HEK293T (cell line): ENCODE measurements at regions not wholly inside any gene's neighbourhood (a gene's known extent, or its start where the extent isn't known, plus 50 kb on each side); places are given as distances from the start of the nearest gene placed in this dataset.

Source experiments
- CTCF ChIA-PET: fragments of 350-600 bp; formaldehyde crosslinking; extraction: SDS; loops from one replicate; lab custom pipeline; 2021; ENCODE audit warnings: antibody characterized with exemption, inconsistent platforms; lab: Yijun Ruan, JAX
- POLR2A ChIA-PET: fragments of 350-600 bp; formaldehyde crosslinking; extraction: SDS; loops from one replicate; lab custom pipeline; 2020; ENCODE audit warnings: antibody characterized with exemption, inconsistent platforms; lab: Yijun Ruan, JAX
- DNase-seq: peaks from one replicate; pipeline ENCODE4 v3.0.0; 2012; ENCODE audit warnings: mixed read lengths; ENCODE audit errors: extremely low spot score
- ARNT ChIP-seq: fragments of 450-650 bp; IDR thresholded peaks from 2 replicates; pipeline ENCODE4 v1.6.1; 2017; ENCODE audit warnings: mild to moderate bottlenecking
- BHLHE40 ChIP-seq: fragments of 450-650 bp; IDR thresholded peaks from 2 replicates; pipeline ENCODE4 v1.6.1; 2016; ENCODE audit warnings: mild to moderate bottlenecking, moderate library complexity, borderline replicate concordance
- CTBP1 ChIP-seq: fragments of 450-650 bp; IDR thresholded peaks from 2 replicates; pipeline ENCODE4 v1.6.1; 2016; ENCODE audit warnings: borderline replicate concordance
- ELF4 ChIP-seq: fragments of 450-650 bp; IDR thresholded peaks from 2 replicates; pipeline ENCODE4 v1.6.1; 2017; ENCODE audit warnings: antibody characterized with exemption
- FOXA1 ChIP-seq: fragments of 450-650 bp; IDR thresholded peaks from 2 replicates; pipeline ENCODE4 v1.6.1; 2016; ENCODE audit warnings: mild to moderate bottlenecking
- FOXK2 ChIP-seq: fragments of 450-650 bp; IDR thresholded peaks from 2 replicates; pipeline ENCODE4 v1.6.1; 2016; ENCODE audit warnings: mild to moderate bottlenecking
- FOXM1 ChIP-seq: fragments of 450-650 bp; IDR thresholded peaks from 2 replicates; pipeline ENCODE4 v1.6.1; 2017; ENCODE audit warnings: mild to moderate bottlenecking, borderline replicate concordance
- HDGF ChIP-seq: fragments of 450-650 bp; IDR thresholded peaks from 2 replicates; pipeline ENCODE4 v1.6.1; 2017; ENCODE audit warnings: antibody characterized with exemption, borderline replicate concordance
- L3MBTL2 ChIP-seq: fragments of 450-650 bp; conservative IDR thresholded peaks from 2 replicates; pipeline ENCODE4 v1.6.1; 2016; ENCODE audit warnings: mild to moderate bottlenecking
- LEF1 ChIP-seq: fragments of 450-650 bp; IDR thresholded peaks from 2 replicates; pipeline ENCODE4 v1.6.1; 2017; ENCODE audit warnings: mild to moderate bottlenecking, borderline replicate concordance
- NFRKB ChIP-seq: fragments of 450-650 bp; IDR thresholded peaks from 2 replicates; pipeline ENCODE4 v1.6.1; 2016; ENCODE audit warnings: mild to moderate bottlenecking, moderate library complexity
- SP1 ChIP-seq: fragments of 450-650 bp; IDR thresholded peaks from 2 replicates; pipeline ENCODE4 v1.6.1; 2017
- SUZ12 ChIP-seq: fragments of 450-650 bp; IDR thresholded peaks from 2 replicates; pipeline ENCODE4 v1.6.1; 2016; ENCODE audit warnings: mild to moderate bottlenecking
- TARDBP ChIP-seq: fragments of 450-650 bp; IDR thresholded peaks from 2 replicates; pipeline ENCODE4 v1.6.1; 2016
- ZNF384 ChIP-seq: fragments of 450-650 bp; IDR thresholded peaks from 2 replicates; pipeline ENCODE4 v1.6.1; 2016
- TF ChIP-seq, protein P1 (sequence below): fragments of 450-650 bp; IDR thresholded peaks from 2 replicates; pipeline ENCODE4 v1.6.1; 2016

- DNase-seq, result no peak
- ChIA-PET POLR2A (no interaction called here), CTCF (no interaction called here)
- TF ChIP-seq ARNT (no peak), HDGF (no peak), FOXA1 (no peak), CTBP1 (no peak), NFRKB (no peak), L3MBTL2 (no peak), BHLHE40 (no peak), ELF4 (no peak), SP1 (no peak), FOXK2 (no peak), SUZ12 (no peak), TARDBP (no peak), ZNF384 (no peak), FOXM1 (no peak), LEF1 (no peak)
- TF ChIP-seq, protein P1, sequence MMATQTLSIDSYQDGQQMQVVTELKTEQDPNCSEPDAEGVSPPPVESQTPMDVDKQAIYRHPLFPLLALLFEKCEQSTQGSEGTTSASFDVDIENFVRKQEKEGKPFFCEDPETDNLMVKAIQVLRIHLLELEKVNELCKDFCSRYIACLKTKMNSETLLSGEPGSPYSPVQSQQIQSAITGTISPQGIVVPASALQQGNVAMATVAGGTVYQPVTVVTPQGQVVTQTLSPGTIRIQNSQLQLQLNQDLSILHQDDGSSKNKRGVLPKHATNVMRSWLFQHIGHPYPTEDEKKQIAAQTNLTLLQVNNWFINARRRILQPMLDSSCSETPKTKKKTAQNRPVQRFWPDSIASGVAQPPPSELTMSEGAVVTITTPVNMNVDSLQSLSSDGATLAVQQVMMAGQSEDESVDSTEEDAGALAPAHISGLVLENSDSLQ, result no peak
Measured at GRCh38 chr18:21991081-21991534, 178.3 kb upstream of the GATA6 start.

DNA sequence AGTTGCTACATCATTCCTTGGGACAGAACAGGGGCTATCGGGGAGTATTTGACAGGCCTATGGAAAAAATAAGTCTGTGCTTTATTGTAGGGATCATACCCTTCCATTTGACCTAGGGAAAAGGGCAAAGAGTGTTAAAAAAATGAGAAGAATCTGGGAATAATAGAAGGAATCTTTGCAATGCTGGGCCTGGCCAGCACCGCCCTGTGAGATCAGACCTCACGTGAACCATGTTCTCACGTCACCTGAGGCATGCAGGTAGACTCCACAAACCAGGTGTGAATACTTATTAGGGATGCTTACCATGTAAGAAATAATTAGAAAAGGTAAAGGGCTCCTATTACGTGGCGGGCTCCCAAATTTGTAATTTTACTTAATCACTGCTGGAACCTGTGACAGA is 177.5 kb upstream of the GATA6 start:
- TF ChIP-seq HDGF (no peak), FOXA1 (no peak), BHLHE40 (no peak), FOXM1 (no peak), NFRKB (no peak), SP1 (no peak), CTBP1 (no peak), SUZ12 (no peak), ELF4 (no peak), L3MBTL2 (no peak), TARDBP (no peak), FOXK2 (no peak), LEF1 (no peak), ARNT (no peak)
- DNase-seq, result no peak
- POLR2A ChIA-PET, result no interaction called here
- CTCF ChIA-PET, result no interaction called here

DNA sequence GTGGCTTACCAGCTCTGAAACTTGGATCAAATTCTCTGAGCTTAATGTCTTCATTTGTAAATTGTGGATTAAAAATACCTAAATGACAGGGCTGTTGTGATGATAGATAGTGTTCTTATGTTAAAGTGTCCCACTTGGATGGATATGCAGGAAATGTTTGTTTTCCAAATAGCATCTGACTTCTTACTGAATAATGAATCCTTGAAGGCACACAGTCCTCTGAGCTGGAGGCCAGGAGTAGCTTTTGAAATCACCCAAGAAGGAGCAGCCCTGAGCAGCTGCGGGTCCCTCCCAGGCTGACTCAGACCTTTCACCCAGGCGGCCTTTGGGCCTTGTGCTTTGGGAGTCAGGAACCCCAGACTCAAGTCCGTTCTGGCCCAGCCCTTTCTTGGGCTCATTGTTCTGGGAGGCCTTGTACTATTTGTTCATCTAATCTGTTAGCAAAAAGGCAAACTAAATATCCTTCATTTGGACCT is 173.0 kb upstream of the GATA6 start:
- ChIA-PET POLR2A (no interaction called here), CTCF (no interaction called here)
- no peak for DNase-seq
- TF ChIP-seq L3MBTL2 (no peak), ELF4 (no peak), SP1 (no peak), FOXM1 (no peak), CTBP1 (no peak), SUZ12 (no peak), ZNF384 (no peak), TARDBP (no peak), BHLHE40 (no peak), LEF1 (no peak), FOXA1 (no peak), ARNT (no peak), NFRKB (no peak), HDGF (no peak), FOXK2 (no peak)
- TF ChIP-seq, protein P1, result no peak

DNA sequence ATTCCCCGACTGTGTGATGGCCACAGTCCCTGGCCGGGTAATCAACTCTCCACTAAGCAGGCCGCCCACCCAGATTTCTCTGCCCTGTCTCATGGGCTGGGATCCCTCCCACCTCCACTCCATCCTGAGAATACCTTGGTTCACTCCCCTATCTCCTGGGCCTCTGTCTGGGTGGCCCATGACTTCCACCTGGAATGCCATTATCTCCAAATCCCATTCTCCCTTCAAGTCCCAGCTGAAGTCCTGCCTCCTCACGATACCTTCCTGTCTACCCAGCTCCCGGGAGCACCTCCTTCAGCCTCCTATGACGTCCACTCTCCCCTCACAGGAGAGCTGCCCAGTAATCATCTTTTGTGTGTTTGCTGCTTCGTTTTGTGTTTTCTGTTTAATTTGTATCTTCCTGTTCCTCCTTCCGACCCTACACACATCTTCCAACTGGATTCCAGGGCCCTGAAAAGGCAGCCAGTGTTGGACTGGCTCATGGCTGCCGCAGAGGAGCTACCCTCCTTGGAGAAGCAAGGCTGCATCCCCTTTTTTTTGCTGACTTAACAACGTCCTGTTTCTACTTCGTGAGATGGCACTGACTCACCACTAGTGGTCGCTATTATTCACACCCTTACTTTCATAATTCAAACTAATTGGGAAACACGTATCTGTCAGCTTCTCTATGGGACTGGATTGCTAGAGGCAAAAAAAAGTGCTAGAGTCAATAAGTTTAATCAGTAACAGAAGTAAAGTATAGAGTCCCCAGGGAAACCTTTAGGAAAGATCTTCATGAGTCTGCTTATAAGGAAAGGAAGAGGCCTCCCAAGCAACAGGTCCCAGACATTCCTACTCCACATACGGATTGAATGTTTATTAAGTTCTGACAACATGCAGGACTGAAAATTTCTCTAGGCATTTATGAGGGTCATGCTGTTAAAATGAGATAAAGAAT is 171.9 kb upstream of the GATA6 start:
- TF ChIP-seq FOXK2 (no peak), ELF4 (no peak), SP1 (no peak), L3MBTL2 (no peak), NFRKB (no peak), TARDBP (no peak), FOXA1 (no peak), LEF1 (no peak), SUZ12 (no peak), ARNT (no peak), ZNF384 (peak; percentile 53)
- TF ChIP-seq, protein P1, result peak; percentile 79
- peak; percentile 76 for DNase-seq
- CTCF ChIA-PET, result interaction anchor here (0.6 to 2.2 kb wide), 32 partner anchors 8 to 571 kb away, joined by 3 to 15 read pairs (median 3); no protein-coding TSS in a partner anchor
- POLR2A ChIA-PET, result no interaction called here

DNA sequence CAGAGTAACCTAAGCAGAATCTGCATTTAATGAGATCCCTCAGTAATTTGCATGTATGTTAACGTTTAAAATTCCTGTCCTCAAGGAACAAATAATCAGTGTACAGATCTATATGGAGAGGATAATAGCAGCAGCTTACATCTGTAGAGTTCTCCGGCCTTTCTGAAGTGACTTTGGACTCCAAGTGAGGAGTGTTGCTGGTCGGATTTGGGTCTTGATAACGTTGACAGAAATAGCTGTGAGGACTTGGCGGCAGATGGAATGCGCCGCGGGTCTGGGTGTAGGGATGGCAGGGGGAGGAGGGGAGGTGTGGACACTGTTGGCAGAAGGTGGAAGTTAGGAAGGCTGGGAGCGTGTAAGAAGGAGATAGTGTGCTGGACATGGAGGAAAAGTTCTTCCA is 170.9 kb upstream of the GATA6 start:
- ChIA-PET POLR2A (no interaction called here), CTCF (interaction anchor here (0.6 to 2.2 kb wide), 16 partner anchors 8 to 173 kb away, joined by 3 to 15 read pairs (median 4); no protein-coding TSS in a partner anchor)
- TF ChIP-seq FOXM1 (no peak), HDGF (no peak), FOXK2 (no peak), LEF1 (no peak), BHLHE40 (no peak)
- no peak for DNase-seq
